GM23248 (cell line): ENCODE measurements at regions not wholly inside any gene's neighbourhood (a gene's known extent, or its start where the extent isn't known, plus 50 kb on each side); places are given as distances from the start of the nearest gene placed in this dataset. TPM values are rescaled to one million over a fixed set of nuclear protein-coding genes. Genes with fewer than 3 reads are reported as not detected.

ENCODE experiments used
- DNase-seq: peaks from one replicate; pipeline ENCODE4 v3.0.0-alpha.2; 2015
- H2AFZ ChIP-seq: fragments of 200-600 bp; sonication (generic); 2 replicates; pipeline ENCODE4 v1.6.1; 2016; ENCODE audit warnings: antibody characterized with exemption
- H3F3A ChIP-seq: fragments of 200-600 bp; sonication (generic); 2 replicates; pipeline ENCODE4 v1.6.1; 2016; ENCODE audit warnings: mild to moderate bottlenecking, antibody characterized with exemption, mixed run types; ENCODE audit not compliant: insufficient read depth
- H3K27ac ChIP-seq: fragments of 200-600 bp; sonication (generic); 2 replicates; pipeline ENCODE4 v1.5.1; 2016; ENCODE audit warnings: mild to moderate bottlenecking
- H3K27me3 ChIP-seq: fragments of 200-600 bp; sonication (generic); replicated peaks from 2 replicates; pipeline ENCODE4 v1.6.1; 2016; ENCODE audit warnings: mild to moderate bottlenecking; ENCODE audit not compliant: insufficient read depth
- H3K36me3 ChIP-seq: fragments of 200-600 bp; sonication (generic); 2 replicates; pipeline ENCODE4 v1.6.1; 2016; ENCODE audit warnings: low read depth, mild to moderate bottlenecking
- H3K4me1 ChIP-seq: fragments of 200-600 bp; sonication (generic); 2 replicates; pipeline ENCODE4 v1.6.1; 2016; ENCODE audit warnings: mild to moderate bottlenecking; ENCODE audit not compliant: insufficient read depth
- H3K4me2 ChIP-seq: fragments of 200-600 bp; sonication (generic); one replicate; pipeline ENCODE4 v1.6.1; 2016; ENCODE audit warnings: mild to moderate bottlenecking; ENCODE audit not compliant: unreplicated experiment
- H3K4me3 ChIP-seq: fragments of 200-600 bp; sonication (generic); 2 replicates; pipeline ENCODE4 v1.5.1; 2016; ENCODE audit warnings: mild to moderate bottlenecking
- H3K79me2 ChIP-seq: fragments of 200-600 bp; sonication (generic); 2 replicates; pipeline ENCODE4 v1.6.1; 2016; ENCODE audit warnings: mild to moderate bottlenecking; ENCODE audit not compliant: insufficient read depth
- H3K9ac ChIP-seq: fragments of 200-600 bp; sonication (generic); 2 replicates; pipeline ENCODE4 v1.6.1; 2016; ENCODE audit warnings: mild to moderate bottlenecking
- H3K9me2 ChIP-seq: fragments of 200-600 bp; sonication (generic); 2 replicates; pipeline ENCODE4 v1.6.1; 2016; ENCODE audit warnings: mixed run types, mild to moderate bottlenecking, moderate library complexity; ENCODE audit not compliant: insufficient read depth
- H3K9me3 ChIP-seq: fragments of 200-600 bp; sonication (generic); one replicate; pipeline ENCODE4 v1.6.1; 2017; ENCODE audit warnings: low read depth
- H4K20me1 ChIP-seq: fragments of 200-600 bp; sonication (generic); 2 replicates; pipeline ENCODE4 v1.6.0; 2016; ENCODE audit not compliant: insufficient read depth
- EZH2 ChIP-seq: fragments of 200-600 bp; sonication (generic); IDR thresholded peaks from 2 replicates; pipeline ENCODE4 v1.6.1; 2018; ENCODE audit warnings: antibody characterized with exemption, mild to moderate bottlenecking; ENCODE audit not compliant: insufficient read depth, poor library complexity, severe bottlenecking
- EZH2phosphoT487 ChIP-seq: fragments of 200-600 bp; sonication (generic); IDR thresholded peaks from 2 replicates; pipeline ENCODE4 v1.6.1; 2018; ENCODE audit warnings: antibody characterized with exemption, moderate library complexity, mild to moderate bottlenecking, low read depth; ENCODE audit not compliant: insufficient read depth
- WGBS, 2 experiments: methylation state at CpG; one replicate each; pipeline ENCODE4 v1.1.6; 2015 to 2017; ENCODE audit warnings: low lambda C conversion rate in 2 of 2, low coverage in 1 of 2; ENCODE audit errors: missing lambda C conversion rate in 2 of 2; 5-methylcytosine and 5-hydroxymethylcytosine counted together
- in situ Hi-C: fragments of 300-500 bp; cut with MboI; formaldehyde crosslinking; loops from 2 replicates; pipeline ENCODE4 v1.15.0; 2020
- small RNA-seq: library from RNA; depleted of rRNA; stranded (forward); fragments of <200 nt; gene quantifications from one replicate; pipeline ENCODE3, GENCODE V24; 2014; ENCODE audit warnings: low read depth, low replicate concordance

DNA sequence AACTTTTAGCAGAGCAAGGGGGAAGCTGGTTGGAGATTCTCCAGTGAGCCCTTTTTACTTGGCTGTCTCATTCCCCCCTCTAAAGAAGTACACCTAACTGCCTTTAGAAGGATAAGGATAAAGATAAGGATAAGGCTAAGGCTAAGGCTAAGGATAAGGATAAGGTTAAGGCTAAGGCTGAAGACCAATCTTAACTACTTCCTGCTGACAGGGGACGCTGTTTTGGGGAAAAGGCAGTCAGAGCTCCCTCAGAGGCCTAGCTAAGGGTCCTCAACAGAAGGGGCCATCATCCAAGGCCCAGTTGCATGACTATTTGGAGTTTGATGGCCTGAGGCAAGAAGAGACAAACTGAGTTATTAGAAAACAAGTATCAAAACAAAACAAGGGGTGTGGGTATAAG lies 94.3 kb upstream of the ARPP21 start:
- in situ Hi-C loops = no loop called here
- H3F3A ChIP-seq = no peaks in the 10 kb centered on the region
- H3K79me2 ChIP-seq = no peaks in the 10 kb centered on the region
- H3K9ac ChIP-seq = no peak overlapping the region
- no peaks in the 10 kb centered on the region for H3K36me3 ChIP-seq
- H3K4me3 ChIP-seq = no peak overlapping the region
- no peak overlapping the region for H3K4me2 ChIP-seq
- TF ChIP-seq EZH2phosphoT487 (no peak), EZH2 (no peak)
- H3K9me2 ChIP-seq = no peaks in the 10 kb centered on the region
- no peak overlapping the region for H2AFZ ChIP-seq
- no peaks in the 10 kb centered on the region for H4K20me1 ChIP-seq
- no peaks in the 10 kb centered on the region for H3K9me3 ChIP-seq
- no peak for DNase-seq
- H3K27ac ChIP-seq = no peak overlapping the region
- WGBS, 2 experiments = 0% methylated on average over 1 of the region's 1 CpG
- H3K4me1 ChIP-seq = no peaks in the 10 kb centered on the region
- no peaks in the 10 kb centered on the region for H3K27me3 ChIP-seq

DNA sequence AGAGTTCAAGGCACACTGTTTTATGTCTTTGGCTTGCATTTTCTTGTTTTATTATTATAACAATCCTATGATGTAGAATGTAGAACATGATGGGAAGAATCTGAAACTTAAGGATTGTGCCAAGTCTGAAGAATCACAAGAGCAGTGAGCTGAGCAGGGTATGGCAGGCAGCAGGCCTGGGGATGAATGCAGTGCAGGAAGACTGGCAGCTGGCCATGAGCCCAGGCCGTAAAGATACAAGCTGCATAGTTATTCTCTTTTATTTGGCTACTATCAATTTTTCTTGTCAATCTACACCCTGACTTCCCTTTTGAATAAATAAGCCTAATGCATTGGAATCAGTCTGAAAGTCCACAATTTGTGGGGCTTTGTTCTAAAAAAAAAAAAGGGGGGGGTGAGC lies 89.6 kb upstream of the ARPP21 start:
- Histone ChIP-seq H3K27ac (no peak overlapping the region), H3K4me3 (no peak overlapping the region), H3K79me2 (no peaks in the 10 kb centered on the region), H3K36me3 (no peaks in the 10 kb centered on the region), H3K4me2 (no peak overlapping the region), H3K9ac (no peak overlapping the region), H3K4me1 (no peaks in the 10 kb centered on the region), H2AFZ (no peak overlapping the region), H4K20me1 (no peaks in the 10 kb centered on the region), H3K9me2 (no peaks in the 10 kb centered on the region), H3K9me3 (no peaks in the 10 kb centered on the region), H3K27me3 (no peaks in the 10 kb centered on the region), H3F3A (no peaks in the 10 kb centered on the region)
- DNase-seq = no peak
- WGBS, 2 experiments = 0 to 8% methylated on average over 1 of the region's 1 CpG
- in situ Hi-C loops = no loop called here
- TF ChIP-seq EZH2phosphoT487 = no peak
- no peak for TF ChIP-seq EZH2

DNA sequence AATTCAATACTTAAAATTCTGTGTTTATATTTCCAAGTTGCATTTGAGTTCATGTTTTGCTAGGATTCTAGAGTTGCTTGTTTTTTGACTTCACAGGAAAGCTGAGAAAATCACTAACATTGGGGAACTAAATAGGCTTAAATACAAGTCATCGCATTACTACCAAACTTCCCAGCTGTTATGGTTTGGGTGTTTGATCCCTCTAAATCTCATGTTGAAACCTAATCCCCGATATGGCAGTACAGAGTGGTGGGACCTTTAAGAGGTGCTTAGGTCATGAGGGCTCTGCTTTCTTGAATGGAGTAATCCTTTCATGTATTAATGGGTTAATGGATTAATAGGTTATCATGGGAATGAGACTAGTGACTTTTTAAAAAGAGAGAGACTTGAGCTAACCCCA lies 77.2 kb upstream of the ARPP21 start:
- Histone ChIP-seq H3K27ac (no peak overlapping the region), H3K9ac (no peak overlapping the region), H3K36me3 (no peaks in the 10 kb centered on the region), H3K4me3 (no peak overlapping the region), H3K9me2 (no peaks in the 10 kb centered on the region), H3F3A (no peaks in the 10 kb centered on the region), H3K27me3 (no peaks in the 10 kb centered on the region), H3K79me2 (no peaks in the 10 kb centered on the region), H4K20me1 (no peaks in the 10 kb centered on the region), H3K4me2 (no peak overlapping the region), H2AFZ (no peak overlapping the region), H3K4me1 (no peaks in the 10 kb centered on the region), H3K9me3 (no peaks in the 10 kb centered on the region)
- TF ChIP-seq EZH2phosphoT487 (no peak), EZH2 (no peak)
- DNase-seq = no peak
- WGBS, 2 experiments = 43 to 49% methylated on average over 2 of the region's 2 CpGs
- in situ Hi-C loops = no loop called here

DNA sequence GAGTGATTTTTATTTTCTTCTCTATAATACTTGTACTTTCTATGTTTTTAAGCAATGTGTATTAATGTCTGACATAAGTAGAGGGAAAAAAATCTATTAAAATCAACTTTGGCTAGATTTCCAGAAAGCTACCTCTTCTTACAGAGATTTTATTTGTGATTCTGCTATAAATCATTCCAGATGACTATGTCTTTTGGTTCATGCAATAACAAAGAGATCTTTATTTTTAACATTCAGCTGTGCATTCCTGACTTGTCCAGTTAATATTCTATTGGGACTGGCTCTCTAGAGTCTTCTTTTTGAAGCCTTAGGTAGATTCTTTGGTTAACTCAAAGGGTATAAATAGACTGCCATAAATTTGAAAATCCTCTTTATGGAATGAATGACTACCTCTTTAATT lies 74.3 kb upstream of the ARPP21 start:
- Histone ChIP-seq H3K9ac (no peak overlapping the region), H3K79me2 (no peaks in the 10 kb centered on the region), H3K4me1 (no peaks in the 10 kb centered on the region), H3F3A (no peaks in the 10 kb centered on the region), H4K20me1 (no peaks in the 10 kb centered on the region), H3K27me3 (no peaks in the 10 kb centered on the region), H3K4me2 (no peak overlapping the region), H3K9me2 (no peaks in the 10 kb centered on the region), H3K9me3 (no peaks in the 10 kb centered on the region), H3K27ac (no peak overlapping the region), H2AFZ (no peak overlapping the region), H3K4me3 (no peak overlapping the region), H3K36me3 (no peaks in the 10 kb centered on the region)
- TF ChIP-seq EZH2 = no peak
- in situ Hi-C loops = no loop called here
- no peak for DNase-seq

Small RNAs in the stretch of these regions (small RNA-seq; reads per million reads assigned to genes)
- gene RNU6-243P = not detected
